NT2/D1 (cell line): ENCODE measurements at regions not wholly inside any gene's neighbourhood (a gene's known extent, or its start where the extent isn't known, plus 50 kb on each side); places are given as distances from the start of the nearest gene placed in this dataset.

Source experiments
- YY1 ChIP-seq: IDR thresholded peaks from 2 replicates; pipeline ENCODE4 v1.6.1; 2011; ENCODE audit not compliant: insufficient read length, insufficient read depth
- ZNF274 ChIP-seq: IDR thresholded peaks from 2 replicates; pipeline ENCODE4 v1.6.1; 2011; ENCODE audit warnings: mild to moderate bottlenecking, low read depth, low read length

- TF ChIP-seq ZNF274 (no peak), YY1 (no peak)
These were observed 1426.6 kb upstream of the PRR20A start for GRCh38 chr13:55714120-55714519.
